GM21360 (cell line): ENCODE measurements at regions not wholly inside any gene's neighbourhood (a gene's known extent, or its start where the extent isn't known, plus 50 kb on each side); places are given as distances from the start of the nearest gene placed in this dataset.
"Not testable (repeated sequence)": the region's sequence is repeated elsewhere in the genome, so short reads cannot be mapped to it uniquely, and the experiment has no call there.

Experiments
- ATAC-seq: cut with Tn5 transposase; IDR thresholded peaks from one replicate; pipeline ENCODE4 v1.9.1; 2021; ENCODE audit warnings: mild to moderate bottlenecking, moderate library complexity; ENCODE audit not compliant: unreplicated experiment

- no peak for ATAC-seq
These were observed 367.3 kb upstream of the CASK start for GRCh38 chrX:42290608-42291007.

GRCh38 chrX:42289492-42290385 is 366.4 kb upstream of the CASK start:
- ATAC-seq, result no peak

GRCh38 chrX:42285681-42286080 is 362.3 kb upstream of the CASK start:
- ATAC-seq, result not testable (repeated sequence)

GRCh38 chrX:42276982-42277690 is 353.8 kb upstream of the CASK start:
- no peak for ATAC-seq

- ATAC-seq, result no peak
These were observed 350.8 kb upstream of the CASK start for GRCh38 chrX:42274151-42274550.

GRCh38 chrX:42273387-42273786 is 350.0 kb upstream of the CASK start:
- ATAC-seq, result no peak

- ATAC-seq, result no peak
These were observed 345.8 kb upstream of the CASK start for GRCh38 chrX:42269186-42269585.

- ATAC-seq, result no peak
These were observed 337.5 kb upstream of the CASK start for GRCh38 chrX:42260854-42261253.

- ATAC-seq, result no peak
These were observed 324.9 kb upstream of the CASK start for GRCh38 chrX:42248226-42248625.

- ATAC-seq, result no peak
These were observed 323.9 kb upstream of the CASK start for GRCh38 chrX:42247241-42247640.

GRCh38 chrX:42246814-42247213 is 323.5 kb upstream of the CASK start:
- no peak for ATAC-seq

GRCh38 chrX:42242004-42242403 is 318.6 kb upstream of the CASK start:
- no peak for ATAC-seq

GRCh38 chrX:42241421-42241820 is 318.1 kb upstream of the CASK start:
- no peak for ATAC-seq

- no peak for ATAC-seq
These were observed 314.6 kb upstream of the CASK start for GRCh38 chrX:42237956-42238355.

- ATAC-seq, result no peak
These were observed 306.2 kb upstream of the CASK start for GRCh38 chrX:42229533-42229932.

GRCh38 chrX:42220666-42221065 is 297.3 kb upstream of the CASK start:
- ATAC-seq, result no peak

GRCh38 chrX:42220083-42220482 is 296.7 kb upstream of the CASK start:
- ATAC-seq, result no peak

GRCh38 chrX:42219231-42219630 is 295.9 kb upstream of the CASK start:
- no peak for ATAC-seq

GRCh38 chrX:42195506-42195905 is 272.2 kb upstream of the CASK start:
- ATAC-seq, result no peak

GRCh38 chrX:42189576-42189975 is 266.2 kb upstream of the CASK start:
- ATAC-seq, result no peak

GRCh38 chrX:42188730-42189129 is 265.4 kb upstream of the CASK start:
- no peak for ATAC-seq

GRCh38 chrX:42176789-42177188 is 253.4 kb upstream of the CASK start:
- ATAC-seq, result no peak
